ENCODE measurements at regions not wholly inside any gene's neighbourhood (a gene's known extent, or its start where the extent isn't known, plus 50 kb on each side); places are given as distances from the start of the nearest gene placed in this dataset.

DNA sequence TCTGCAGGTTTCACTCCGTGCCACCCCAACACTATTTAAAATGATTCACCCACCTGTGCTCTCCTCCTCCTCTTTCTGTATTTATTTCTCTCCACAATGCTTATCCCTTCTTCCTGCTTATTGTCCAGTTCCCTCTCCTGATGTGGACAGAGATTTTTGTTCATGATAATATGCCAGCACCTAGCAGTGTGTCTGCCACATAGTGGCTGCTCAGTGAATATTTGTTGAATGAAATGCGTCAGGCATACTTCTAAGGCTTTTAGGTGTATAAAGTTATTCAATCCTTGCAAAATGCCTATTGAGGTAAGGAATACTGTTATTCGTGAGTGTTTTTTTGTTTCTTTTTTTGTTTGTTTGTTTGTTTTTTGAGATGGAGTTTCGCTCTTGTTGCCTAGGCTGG, 67.5 kb upstream of the MME start:
- POLR2A ChIA-PET (ENCODE audit: unreplicated experiment): no interaction called here
- no peaks in the 10 kb centered on the region for H3K9me3 ChIP-seq (ENCODE audit: insufficient read depth, low read depth)
- intact Hi-C loops (cut with micrococcal nuclease; ENCODE audit: unreplicated experiment): no loop called here
- TF ChIP-seq, protein P1, sequence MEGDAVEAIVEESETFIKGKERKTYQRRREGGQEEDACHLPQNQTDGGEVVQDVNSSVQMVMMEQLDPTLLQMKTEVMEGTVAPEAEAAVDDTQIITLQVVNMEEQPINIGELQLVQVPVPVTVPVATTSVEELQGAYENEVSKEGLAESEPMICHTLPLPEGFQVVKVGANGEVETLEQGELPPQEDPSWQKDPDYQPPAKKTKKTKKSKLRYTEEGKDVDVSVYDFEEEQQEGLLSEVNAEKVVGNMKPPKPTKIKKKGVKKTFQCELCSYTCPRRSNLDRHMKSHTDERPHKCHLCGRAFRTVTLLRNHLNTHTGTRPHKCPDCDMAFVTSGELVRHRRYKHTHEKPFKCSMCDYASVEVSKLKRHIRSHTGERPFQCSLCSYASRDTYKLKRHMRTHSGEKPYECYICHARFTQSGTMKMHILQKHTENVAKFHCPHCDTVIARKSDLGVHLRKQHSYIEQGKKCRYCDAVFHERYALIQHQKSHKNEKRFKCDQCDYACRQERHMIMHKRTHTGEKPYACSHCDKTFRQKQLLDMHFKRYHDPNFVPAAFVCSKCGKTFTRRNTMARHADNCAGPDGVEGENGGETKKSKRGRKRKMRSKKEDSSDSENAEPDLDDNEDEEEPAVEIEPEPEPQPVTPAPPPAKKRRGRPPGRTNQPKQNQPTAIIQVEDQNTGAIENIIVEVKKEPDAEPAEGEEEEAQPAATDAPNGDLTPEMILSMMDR (conservative IDR thresholded peaks at IDR 0.05): no peak
- no peak for TF ChIP-seq EZH2 (IDR thresholded peaks at IDR 0.05; ENCODE audit: low read depth)
- no peak overlapping the region for H3K27ac ChIP-seq
- no peaks in the 10 kb centered on the region for H3K79me2 ChIP-seq (ENCODE audit: low read depth)
- CTCF ChIA-PET: no interaction called here
- no peak overlapping the region for H2AFZ ChIP-seq
- no peak overlapping the region for H3K4me3 ChIP-seq
- no peak overlapping the region for H3K4me2 ChIP-seq
- no TSS peak for BruUV-seq (replicated peaks)
- DNase-seq: no peak
- no peaks in the 10 kb centered on the region for H3K9me2 ChIP-seq (ENCODE audit: insufficient read depth)
- no peaks in the 10 kb centered on the region for H3F3A ChIP-seq (ENCODE audit: insufficient read depth, low read depth)
- H3K27me3 ChIP-seq (ENCODE audit: insufficient read depth, low read depth): no peaks in the 10 kb centered on the region
- H3K36me3 ChIP-seq (ENCODE audit: low read depth): no peaks in the 10 kb centered on the region
- no peaks in the 10 kb centered on the region for H4K20me1 ChIP-seq (ENCODE audit: insufficient read depth)
- H3K4me1 ChIP-seq (replicated peaks; ENCODE audit: insufficient read depth): no peaks in the 10 kb centered on the region

DNA sequence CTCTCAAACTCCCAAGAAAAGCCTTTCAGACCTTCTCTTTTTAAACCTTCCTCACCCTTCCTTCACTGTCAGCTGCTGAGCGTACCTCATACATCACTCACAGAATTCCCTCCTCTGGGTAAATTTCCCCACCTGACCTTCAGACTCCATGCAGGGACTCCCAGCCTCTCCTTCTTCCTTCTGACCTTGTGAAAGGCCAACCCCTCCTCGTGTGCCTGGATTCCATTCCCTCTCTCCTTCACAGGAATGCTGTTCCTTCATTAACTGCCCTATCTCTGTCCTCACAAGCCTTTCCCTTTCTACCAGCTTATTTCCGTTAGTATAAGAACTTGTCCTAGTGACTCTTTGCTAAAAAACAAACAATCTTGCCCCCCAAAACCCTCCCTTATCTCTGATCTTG, 69.7 kb upstream of the MME start:
- H3K9me3 ChIP-seq (ENCODE audit: insufficient read depth, low read depth): no peaks in the 10 kb centered on the region
- H3K9me2 ChIP-seq (ENCODE audit: insufficient read depth): no peaks in the 10 kb centered on the region
- no peak overlapping the region for H3K27ac ChIP-seq
- H3K79me2 ChIP-seq (ENCODE audit: low read depth): no peaks in the 10 kb centered on the region
- no peaks in the 10 kb centered on the region for H3K4me1 ChIP-seq (replicated peaks; ENCODE audit: insufficient read depth)
- ChIA-PET POLR2A (ENCODE audit: unreplicated experiment) (no interaction called here), CTCF (no interaction called here)
- intact Hi-C loops (cut with micrococcal nuclease; ENCODE audit: unreplicated experiment): no loop called here
- BruUV-seq (replicated peaks): no TSS peak
- no peaks in the 10 kb centered on the region for H4K20me1 ChIP-seq (ENCODE audit: insufficient read depth)
- TF ChIP-seq, protein P1 (conservative IDR thresholded peaks at IDR 0.05): no peak
- no peak for TF ChIP-seq EZH2 (IDR thresholded peaks at IDR 0.05; ENCODE audit: low read depth)
- no peak overlapping the region for H3K4me2 ChIP-seq
- DNase-seq: no peak
- no peaks in the 10 kb centered on the region for H3K27me3 ChIP-seq (ENCODE audit: insufficient read depth, low read depth)
- no peaks in the 10 kb centered on the region for H3F3A ChIP-seq (ENCODE audit: insufficient read depth, low read depth)
- H3K4me3 ChIP-seq: no peak overlapping the region
- H3K36me3 ChIP-seq (ENCODE audit: low read depth): no peaks in the 10 kb centered on the region
- H2AFZ ChIP-seq: no peak overlapping the region

DNA sequence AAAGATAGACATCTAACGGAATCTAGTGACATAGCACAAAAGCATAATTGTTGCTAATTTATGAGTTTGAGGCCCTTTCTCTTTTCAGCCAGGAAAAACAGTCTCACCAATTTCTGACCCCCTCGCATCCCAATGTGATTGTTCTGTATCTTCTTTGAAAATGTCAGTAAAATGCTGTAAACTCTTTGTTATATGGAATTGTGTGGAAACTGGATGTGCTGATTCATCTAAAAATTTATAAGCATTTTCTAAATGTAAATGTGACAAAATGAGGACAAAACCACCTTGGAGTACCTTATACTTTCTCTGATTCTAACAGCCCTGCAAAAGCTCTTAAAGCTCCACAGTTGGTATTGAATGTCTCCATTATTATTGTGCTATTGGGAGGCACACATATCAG, 70.9 kb upstream of the MME start:
- Histone ChIP-seq H3K27me3 (ENCODE audit: insufficient read depth, low read depth) (no peaks in the 10 kb centered on the region), H3K4me3 (no peak overlapping the region), H3K79me2 (ENCODE audit: low read depth) (no peaks in the 10 kb centered on the region), H3K9me2 (ENCODE audit: insufficient read depth) (no peaks in the 10 kb centered on the region), H3K4me2 (no peak overlapping the region), H2AFZ (no peak overlapping the region), H3K36me3 (ENCODE audit: low read depth) (no peaks in the 10 kb centered on the region), H3K27ac (no peak overlapping the region), H3K9me3 (ENCODE audit: insufficient read depth, low read depth) (no peaks in the 10 kb centered on the region), H3K4me1 (replicated peaks; ENCODE audit: insufficient read depth) (no peaks in the 10 kb centered on the region), H3F3A (ENCODE audit: insufficient read depth, low read depth) (no peaks in the 10 kb centered on the region), H4K20me1 (ENCODE audit: insufficient read depth) (no peaks in the 10 kb centered on the region)
- ChIA-PET CTCF (no interaction called here), POLR2A (ENCODE audit: unreplicated experiment) (no interaction called here)
- no peak for DNase-seq
- intact Hi-C loops (cut with micrococcal nuclease; ENCODE audit: unreplicated experiment): no loop called here
- TF ChIP-seq, protein P1 (conservative IDR thresholded peaks at IDR 0.05): no peak
- BruUV-seq (replicated peaks): no TSS peak

Data from PC-9 (cell line).